ENCODE measurements at regions not wholly inside any gene's neighbourhood (a gene's known extent, or its start where the extent isn't known, plus 50 kb on each side); places are given as distances from the start of the nearest gene placed in this dataset.
"Not testable (repeated sequence)": the region's sequence is repeated elsewhere in the genome, so short reads cannot be mapped to it uniquely, and the experiment has no call there.

GRCh38 chr18:44356566-44357157 lies 324.0 kb upstream of the SETBP1 start:
- TF ChIP-seq, protein P1, sequence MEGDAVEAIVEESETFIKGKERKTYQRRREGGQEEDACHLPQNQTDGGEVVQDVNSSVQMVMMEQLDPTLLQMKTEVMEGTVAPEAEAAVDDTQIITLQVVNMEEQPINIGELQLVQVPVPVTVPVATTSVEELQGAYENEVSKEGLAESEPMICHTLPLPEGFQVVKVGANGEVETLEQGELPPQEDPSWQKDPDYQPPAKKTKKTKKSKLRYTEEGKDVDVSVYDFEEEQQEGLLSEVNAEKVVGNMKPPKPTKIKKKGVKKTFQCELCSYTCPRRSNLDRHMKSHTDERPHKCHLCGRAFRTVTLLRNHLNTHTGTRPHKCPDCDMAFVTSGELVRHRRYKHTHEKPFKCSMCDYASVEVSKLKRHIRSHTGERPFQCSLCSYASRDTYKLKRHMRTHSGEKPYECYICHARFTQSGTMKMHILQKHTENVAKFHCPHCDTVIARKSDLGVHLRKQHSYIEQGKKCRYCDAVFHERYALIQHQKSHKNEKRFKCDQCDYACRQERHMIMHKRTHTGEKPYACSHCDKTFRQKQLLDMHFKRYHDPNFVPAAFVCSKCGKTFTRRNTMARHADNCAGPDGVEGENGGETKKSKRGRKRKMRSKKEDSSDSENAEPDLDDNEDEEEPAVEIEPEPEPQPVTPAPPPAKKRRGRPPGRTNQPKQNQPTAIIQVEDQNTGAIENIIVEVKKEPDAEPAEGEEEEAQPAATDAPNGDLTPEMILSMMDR (IDR thresholded peaks at IDR 0.05; ENCODE audit: low read depth, low read length): no peak
- no peak overlapping the region for H3K4me3 ChIP-seq (ENCODE audit: low read depth, low read length)

DNA sequence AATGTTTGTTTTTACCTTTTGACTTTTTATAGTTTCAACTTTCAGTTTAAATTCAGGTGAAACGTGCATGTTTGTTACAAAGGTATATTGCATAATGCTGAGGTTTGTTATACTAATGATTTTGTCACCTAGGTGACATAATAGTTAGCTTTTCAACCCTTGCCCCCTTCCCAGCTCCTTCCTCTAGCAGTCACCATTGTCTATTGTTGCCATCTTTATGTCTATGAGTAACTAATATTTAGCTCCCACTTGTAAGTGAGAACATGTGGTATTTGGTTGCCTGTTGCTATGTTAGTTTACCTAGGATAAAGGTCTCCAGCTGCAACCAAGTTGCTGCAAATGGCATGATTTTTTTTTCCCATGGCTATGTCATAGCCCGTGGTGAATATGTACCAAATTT lies 322.3 kb upstream of the SETBP1 start:
- no peak overlapping the region for H3K4me3 ChIP-seq (ENCODE audit: low read depth, low read length)
- TF ChIP-seq, protein P1 (IDR thresholded peaks at IDR 0.05; ENCODE audit: low read depth, low read length): no peak

DNA sequence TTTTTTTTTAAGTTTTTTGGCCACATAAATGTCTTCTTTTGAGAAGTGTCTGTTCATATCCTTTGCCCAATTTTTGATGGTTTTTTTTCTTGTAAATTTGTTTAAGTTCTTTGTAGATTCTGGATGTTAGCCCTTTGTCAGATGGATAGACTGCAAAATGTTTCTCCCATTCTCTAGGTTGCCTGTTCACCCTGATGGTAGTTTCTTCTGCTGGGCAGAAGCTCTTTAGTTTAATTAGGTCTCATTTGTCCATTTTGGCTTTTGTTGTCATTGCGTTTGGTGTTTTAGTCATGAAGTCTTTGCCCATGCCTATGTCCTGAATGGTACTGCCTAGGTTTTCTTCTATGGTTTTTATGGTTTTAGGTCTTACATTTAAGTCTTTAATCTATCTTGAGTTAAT lies 320.9 kb upstream of the SETBP1 start:
- H3K4me3 ChIP-seq (ENCODE audit: low read depth, low read length): not testable (repeated sequence)

DNA sequence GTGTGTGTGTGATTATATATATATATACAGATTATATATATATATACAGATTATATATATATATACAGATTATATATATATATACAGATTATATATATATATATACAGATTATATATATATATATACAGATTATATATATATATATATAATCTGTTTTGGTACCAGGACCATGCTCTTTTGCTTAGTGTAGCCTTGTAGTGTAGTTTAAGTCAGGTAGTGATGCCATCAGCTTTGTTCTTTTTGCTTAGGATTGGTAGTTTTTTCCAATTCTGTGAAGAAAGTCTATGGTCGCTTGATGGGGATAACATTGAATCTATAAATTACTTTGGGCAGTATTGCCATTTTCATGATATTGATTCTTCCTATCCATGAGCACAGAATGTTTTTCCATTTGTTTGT lies 318.5 kb upstream of the SETBP1 start:
- not testable (repeated sequence) for H3K4me3 ChIP-seq (ENCODE audit: low read depth, low read length)

GRCh38 chr18:44370861-44371260 lies 309.8 kb upstream of the SETBP1 start:
- H3K4me3 ChIP-seq (ENCODE audit: low read depth, low read length): no peak overlapping the region
- TF ChIP-seq, protein P1 (IDR thresholded peaks at IDR 0.05; ENCODE audit: low read depth, low read length): no peak

GRCh38 chr18:44374966-44375365 lies 305.7 kb upstream of the SETBP1 start:
- no peak overlapping the region for H3K4me3 ChIP-seq (ENCODE audit: low read depth, low read length)
- TF ChIP-seq, protein P1 (IDR thresholded peaks at IDR 0.05; ENCODE audit: low read depth, low read length): no peak

- no peak overlapping the region for H3K4me3 ChIP-seq (ENCODE audit: low read depth, low read length)
- TF ChIP-seq, protein P1 (IDR thresholded peaks at IDR 0.05; ENCODE audit: low read depth, low read length): no peak
Observed at GRCh38 chr18:44386401-44386800, 294.3 kb upstream of the SETBP1 start.

- TF ChIP-seq, protein P1 (IDR thresholded peaks at IDR 0.05; ENCODE audit: low read depth, low read length): no peak
- no peak overlapping the region for H3K4me3 ChIP-seq (ENCODE audit: low read depth, low read length)
Observed at GRCh38 chr18:44388329-44388728, 292.4 kb upstream of the SETBP1 start.
